NT2/D1 (cell line): ENCODE measurements at regions not wholly inside any gene's neighbourhood (a gene's known extent, or its start where the extent isn't known, plus 50 kb on each side); places are given as distances from the start of the nearest gene placed in this dataset.

ENCODE experiments used
- SUZ12 ChIP-seq: IDR thresholded peaks from 2 replicates; pipeline ENCODE4 v1.6.1; 2011; ENCODE audit not compliant: insufficient read length, insufficient read depth; ENCODE audit errors: extremely low read depth
- YY1 ChIP-seq: IDR thresholded peaks from 2 replicates; pipeline ENCODE4 v1.6.1; 2011; ENCODE audit not compliant: insufficient read length, insufficient read depth
- ZNF274 ChIP-seq: IDR thresholded peaks from 2 replicates; pipeline ENCODE4 v1.6.1; 2011; ENCODE audit warnings: mild to moderate bottlenecking, low read depth, low read length

DNA sequence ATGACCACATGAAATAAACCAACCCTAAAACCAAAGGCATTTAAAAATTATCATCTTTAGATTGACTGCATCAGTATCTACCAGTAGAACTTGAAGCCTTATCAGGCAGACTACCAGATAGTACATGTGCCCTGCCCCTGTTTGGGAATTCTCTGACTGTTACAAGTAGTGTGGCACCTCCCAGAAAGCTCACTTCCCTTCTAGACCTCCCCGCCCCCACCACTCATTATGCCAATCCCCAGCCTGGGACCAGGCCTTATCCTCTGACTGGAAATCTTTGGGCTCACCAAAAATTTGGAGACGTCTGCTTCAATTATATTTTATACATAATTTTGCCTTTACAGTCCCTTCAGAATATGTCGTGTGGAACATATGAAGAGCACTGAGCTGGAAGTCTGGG is 155.6 kb downstream of the TFAP2B start:
- TF ChIP-seq YY1 (no peak), ZNF274 (no peak), SUZ12 (no peak)
